ENCODE measurements at regions not wholly inside any gene's neighbourhood (a gene's known extent, or its start where the extent isn't known, plus 50 kb on each side); places are given as distances from the start of the nearest gene placed in this dataset.

GRCh38 chr1:42000766-42001165, 82.0 kb upstream of the HIVEP3 start:
- TF ChIP-seq TBL1XR1 (IDR thresholded peaks at IDR 0.05; ENCODE audit: low read length in 2 of 2) (no peak), CTCF (IDR thresholded peaks at IDR 0.05 in 2 of 3, conservative IDR thresholded peaks at IDR 0.05 in 1 of 3; ENCODE audit: insufficient read depth in 2 of 3, low read depth in 1 of 3, low read length in 3 of 3) (no peak), EHMT2 (IDR thresholded peaks at IDR 0.05) (no peak), CHAMP1 (IDR thresholded peaks at IDR 0.05) (no peak), POLR2A (conservative IDR thresholded peaks at IDR 0.05) (no peak), CREB5 (CRISPR knock-in tag; IDR thresholded peaks at IDR 0.05) (no peak), FOXJ3 (CRISPR knock-in tag; IDR thresholded peaks at IDR 0.05) (no peak), SREBF2 (CRISPR knock-in tag; IDR thresholded peaks at IDR 0.05) (no peak), TFAP4 (CRISPR knock-in tag; IDR thresholded peaks at IDR 0.05; ENCODE audit: borderline replicate concordance) (no peak), SP1 (CRISPR knock-in tag; IDR thresholded peaks at IDR 0.05) (no peak), POLR2H (tag; IDR thresholded peaks at IDR 0.05; ENCODE audit: low read depth) (no peak)
